ENCODE measurements at regions not wholly inside any gene's neighbourhood (a gene's known extent, or its start where the extent isn't known, plus 50 kb on each side); places are given as distances from the start of the nearest gene placed in this dataset.

DNA sequence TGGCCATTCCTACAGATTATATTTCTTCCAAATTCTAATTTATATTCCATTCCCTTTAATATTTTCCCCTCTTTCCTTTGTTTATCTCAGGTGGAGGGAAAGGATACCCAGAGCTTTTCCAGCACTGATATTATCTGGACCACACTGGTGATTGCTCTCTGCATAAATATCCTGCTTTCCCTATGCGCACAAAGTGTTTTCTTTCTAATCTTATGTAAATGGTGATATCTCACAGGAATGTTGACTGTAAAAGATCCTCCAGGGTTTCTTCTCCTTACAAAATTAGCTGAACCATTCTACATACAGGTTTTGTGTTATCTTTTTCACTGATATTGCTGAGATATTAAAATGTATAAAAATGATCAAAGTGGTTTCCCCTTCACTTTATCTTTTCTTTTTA, 59.1 kb upstream of the GALNT13 start:
- Mint-ChIP-seq H3K27me3 (ENCODE audit: unreplicated experiment) (no peaks in the 10 kb centered on the region), H3K4me3 (ENCODE audit: low read depth, unreplicated experiment) (no peak overlapping the region), H3K27ac (ENCODE audit: unreplicated experiment) (no peak overlapping the region), H3K4me1 (ENCODE audit: low read depth, unreplicated experiment) (no peaks in the 10 kb centered on the region), H3K9me3 (ENCODE audit: low read depth, unreplicated experiment) (no peaks in the 10 kb centered on the region), H3K36me3 (ENCODE audit: insufficient read depth, unreplicated experiment) (no peaks in the 10 kb centered on the region)
- DNase-seq: no peak
- TF ChIP-seq, protein P1, sequence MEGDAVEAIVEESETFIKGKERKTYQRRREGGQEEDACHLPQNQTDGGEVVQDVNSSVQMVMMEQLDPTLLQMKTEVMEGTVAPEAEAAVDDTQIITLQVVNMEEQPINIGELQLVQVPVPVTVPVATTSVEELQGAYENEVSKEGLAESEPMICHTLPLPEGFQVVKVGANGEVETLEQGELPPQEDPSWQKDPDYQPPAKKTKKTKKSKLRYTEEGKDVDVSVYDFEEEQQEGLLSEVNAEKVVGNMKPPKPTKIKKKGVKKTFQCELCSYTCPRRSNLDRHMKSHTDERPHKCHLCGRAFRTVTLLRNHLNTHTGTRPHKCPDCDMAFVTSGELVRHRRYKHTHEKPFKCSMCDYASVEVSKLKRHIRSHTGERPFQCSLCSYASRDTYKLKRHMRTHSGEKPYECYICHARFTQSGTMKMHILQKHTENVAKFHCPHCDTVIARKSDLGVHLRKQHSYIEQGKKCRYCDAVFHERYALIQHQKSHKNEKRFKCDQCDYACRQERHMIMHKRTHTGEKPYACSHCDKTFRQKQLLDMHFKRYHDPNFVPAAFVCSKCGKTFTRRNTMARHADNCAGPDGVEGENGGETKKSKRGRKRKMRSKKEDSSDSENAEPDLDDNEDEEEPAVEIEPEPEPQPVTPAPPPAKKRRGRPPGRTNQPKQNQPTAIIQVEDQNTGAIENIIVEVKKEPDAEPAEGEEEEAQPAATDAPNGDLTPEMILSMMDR (IDR thresholded peaks at IDR 0.05; ENCODE audit: unreplicated experiment): no peak
- CTCF ChIA-PET: no interaction called here
- intact Hi-C loops (cut with micrococcal nuclease; ENCODE audit: unreplicated experiment): no loop called here
- BruUV-seq (replicated peaks): no TSS peak

DNA sequence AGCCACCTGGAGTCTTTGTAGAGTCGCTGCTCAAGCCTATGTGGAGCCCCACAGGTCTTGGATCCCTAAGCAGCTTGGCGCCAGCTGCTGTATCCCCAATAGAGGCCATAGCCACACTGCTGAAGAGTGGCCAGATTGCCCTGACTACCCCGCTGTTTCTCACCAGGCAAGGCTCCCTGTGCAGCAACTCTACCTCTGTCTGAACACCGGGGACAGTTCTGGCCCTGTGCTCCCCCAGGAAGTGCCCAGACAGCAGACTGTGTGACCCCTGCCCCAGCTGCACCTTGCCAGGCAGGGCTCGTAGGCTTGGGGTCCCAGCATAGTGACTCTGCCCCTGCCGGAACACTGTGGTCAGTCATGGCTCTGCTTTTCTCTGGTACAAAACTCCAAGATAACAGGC, 53.5 kb upstream of the GALNT13 start:
- CTCF ChIA-PET: no interaction called here
- H3K36me3 Mint-ChIP-seq (ENCODE audit: insufficient read depth, unreplicated experiment): no peaks in the 10 kb centered on the region
- TF ChIP-seq, protein P1 (IDR thresholded peaks at IDR 0.05; ENCODE audit: unreplicated experiment): no peak
- no TSS peak for BruUV-seq (replicated peaks)
- no peaks in the 10 kb centered on the region for H3K9me3 Mint-ChIP-seq (ENCODE audit: low read depth, unreplicated experiment)
- H3K27me3 Mint-ChIP-seq (ENCODE audit: unreplicated experiment): no peaks in the 10 kb centered on the region
- intact Hi-C loops (cut with micrococcal nuclease; ENCODE audit: unreplicated experiment): no loop called here
- DNase-seq: no peak
- H3K27ac Mint-ChIP-seq (ENCODE audit: unreplicated experiment): no peak overlapping the region
- H3K4me1 Mint-ChIP-seq (ENCODE audit: low read depth, unreplicated experiment): no peaks in the 10 kb centered on the region
- no peak overlapping the region for H3K4me3 Mint-ChIP-seq (ENCODE audit: low read depth, unreplicated experiment)

DNA sequence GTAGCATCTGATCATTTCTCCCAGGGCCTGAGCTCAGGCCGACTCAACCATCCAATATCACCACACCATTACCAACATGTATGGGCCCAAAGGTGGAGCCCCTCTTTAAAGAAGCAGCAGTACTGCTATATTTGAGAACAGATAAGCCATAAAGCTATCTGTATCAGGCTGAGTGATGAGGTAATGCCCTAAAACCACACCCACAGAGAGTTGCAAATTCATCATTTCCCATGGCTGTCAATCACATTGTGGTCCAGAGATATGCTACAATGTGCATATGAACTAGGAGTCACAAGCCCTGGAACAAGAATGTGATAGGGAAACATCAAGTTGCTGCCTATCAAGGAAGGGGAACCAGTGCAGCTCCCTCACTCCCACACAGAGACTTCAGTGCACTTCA, 52.6 kb upstream of the GALNT13 start:
- no peak overlapping the region for H3K4me3 Mint-ChIP-seq (ENCODE audit: low read depth, unreplicated experiment)
- intact Hi-C loops (cut with micrococcal nuclease; ENCODE audit: unreplicated experiment): no loop called here
- no peak for DNase-seq
- BruUV-seq (replicated peaks): no TSS peak
- H3K9me3 Mint-ChIP-seq (ENCODE audit: low read depth, unreplicated experiment): no peaks in the 10 kb centered on the region
- CTCF ChIA-PET: interaction anchor here (0.6 kb wide), 1 partner anchor 31 kb away, joined by 3 read pairs; no protein-coding TSS in a partner anchor
- H3K27ac Mint-ChIP-seq (ENCODE audit: unreplicated experiment): no peak overlapping the region
- H3K27me3 Mint-ChIP-seq (ENCODE audit: unreplicated experiment): no peaks in the 10 kb centered on the region
- H3K4me1 Mint-ChIP-seq (ENCODE audit: low read depth, unreplicated experiment): no peaks in the 10 kb centered on the region
- no peaks in the 10 kb centered on the region for H3K36me3 Mint-ChIP-seq (ENCODE audit: insufficient read depth, unreplicated experiment)
- TF ChIP-seq, protein P1 (IDR thresholded peaks at IDR 0.05; ENCODE audit: unreplicated experiment): no peak

DNA sequence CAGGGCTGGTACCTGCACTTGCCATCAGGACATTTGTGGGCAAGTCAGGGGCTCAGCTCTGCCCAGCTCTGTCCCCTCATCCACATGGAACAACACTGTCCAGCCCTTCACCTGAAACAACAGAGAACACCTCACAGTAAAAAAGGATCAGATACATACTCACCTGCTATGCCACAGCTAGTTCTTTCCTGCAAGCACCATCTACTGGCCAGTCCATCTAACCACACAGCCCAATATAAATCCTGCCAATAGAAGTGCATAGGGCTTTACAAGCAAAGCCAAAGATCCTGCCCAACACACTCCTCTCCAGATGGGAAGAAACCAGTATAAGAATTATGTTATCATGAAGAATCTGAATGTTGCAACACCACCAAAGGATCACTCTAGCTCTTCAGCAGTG, 52.2 kb upstream of the GALNT13 start:
- intact Hi-C loops (cut with micrococcal nuclease; ENCODE audit: unreplicated experiment): no loop called here
- Mint-ChIP-seq H3K27ac (ENCODE audit: unreplicated experiment) (no peak overlapping the region), H3K4me1 (ENCODE audit: low read depth, unreplicated experiment) (no peaks in the 10 kb centered on the region), H3K27me3 (ENCODE audit: unreplicated experiment) (no peaks in the 10 kb centered on the region), H3K4me3 (ENCODE audit: low read depth, unreplicated experiment) (no peak overlapping the region), H3K9me3 (ENCODE audit: low read depth, unreplicated experiment) (no peaks in the 10 kb centered on the region), H3K36me3 (ENCODE audit: insufficient read depth, unreplicated experiment) (no peaks in the 10 kb centered on the region)
- no peak for DNase-seq
- TF ChIP-seq, protein P1 (IDR thresholded peaks at IDR 0.05; ENCODE audit: unreplicated experiment): no peak
- BruUV-seq (replicated peaks): no TSS peak
- CTCF ChIA-PET: interaction anchor here (0.6 kb wide), 1 partner anchor 31 kb away, joined by 3 read pairs; no protein-coding TSS in a partner anchor

Data from Calu3 (cell line).